HG02885 (cell line): ENCODE measurements at regions not wholly inside any gene's neighbourhood (a gene's known extent, or its start where the extent isn't known, plus 50 kb on each side); places are given as distances from the start of the nearest gene placed in this dataset.

ENCODE experiments used
- ATAC-seq: cut with Tn5 transposase; IDR thresholded peaks from one replicate; pipeline ENCODE4 v1.9.1; 2021; ENCODE audit warnings: mild to moderate bottlenecking; ENCODE audit not compliant: unreplicated experiment, poor library complexity

- ATAC-seq, result no peak
Observed at GRCh38 chr2:71940695-71941094, 207.0 kb downstream of the CYP26B1 start.

GRCh38 chr2:71939588-71940535 lies 207.8 kb downstream of the CYP26B1 start:
- no peak for ATAC-seq

DNA sequence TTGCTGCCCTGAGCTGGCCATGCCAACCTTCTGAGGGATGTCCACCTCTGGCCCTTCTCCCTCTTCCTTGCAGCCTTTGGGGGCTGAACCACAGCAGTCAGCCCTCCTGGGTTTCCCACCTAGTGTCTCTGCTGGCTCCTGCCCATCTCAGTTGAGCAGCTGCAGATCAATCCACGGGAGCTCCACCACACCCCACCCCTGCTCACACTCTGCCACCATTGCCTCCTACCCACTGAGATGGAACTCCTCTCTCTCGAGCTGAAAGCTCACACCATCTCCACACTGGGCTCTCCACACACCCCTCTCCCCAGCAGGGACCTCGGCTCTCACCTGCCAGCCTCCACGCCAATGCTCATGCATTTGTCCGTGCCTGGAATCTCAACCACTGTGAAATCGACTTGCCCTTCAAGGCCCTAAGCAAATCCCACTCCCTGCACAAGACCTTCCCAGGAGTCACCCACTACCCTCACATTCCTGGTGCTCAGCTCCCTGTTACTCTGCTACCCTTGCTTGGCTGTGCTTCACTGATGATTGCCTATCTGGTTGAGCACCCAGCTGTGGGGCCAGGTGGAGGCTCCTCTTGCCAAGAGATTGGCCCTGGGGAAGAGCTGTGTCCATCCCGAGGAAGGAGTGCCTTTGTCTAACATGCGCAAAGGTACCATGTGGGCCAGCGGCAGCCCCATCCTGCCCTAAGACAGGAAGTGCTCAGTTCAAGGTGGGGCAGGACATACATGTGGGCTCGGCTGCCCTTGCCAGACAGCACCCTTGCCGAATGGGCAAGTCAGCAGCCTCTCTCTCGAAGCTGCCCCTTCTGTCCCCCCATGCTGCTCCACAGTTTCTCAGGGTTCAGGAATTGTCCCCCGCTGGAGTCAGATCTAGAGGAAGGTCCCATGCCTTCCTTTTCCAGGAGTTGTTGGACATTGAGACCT lies 208.7 kb downstream of the CYP26B1 start:
- ATAC-seq, result no peak

GRCh38 chr2:71938108-71938507 lies 209.6 kb downstream of the CYP26B1 start:
- no peak for ATAC-seq

GRCh38 chr2:71937396-71937795 lies 210.3 kb downstream of the CYP26B1 start:
- ATAC-seq, result no peak

- no peak for ATAC-seq
Observed at GRCh38 chr2:71936076-71937030, 211.3 kb downstream of the CYP26B1 start.

DNA sequence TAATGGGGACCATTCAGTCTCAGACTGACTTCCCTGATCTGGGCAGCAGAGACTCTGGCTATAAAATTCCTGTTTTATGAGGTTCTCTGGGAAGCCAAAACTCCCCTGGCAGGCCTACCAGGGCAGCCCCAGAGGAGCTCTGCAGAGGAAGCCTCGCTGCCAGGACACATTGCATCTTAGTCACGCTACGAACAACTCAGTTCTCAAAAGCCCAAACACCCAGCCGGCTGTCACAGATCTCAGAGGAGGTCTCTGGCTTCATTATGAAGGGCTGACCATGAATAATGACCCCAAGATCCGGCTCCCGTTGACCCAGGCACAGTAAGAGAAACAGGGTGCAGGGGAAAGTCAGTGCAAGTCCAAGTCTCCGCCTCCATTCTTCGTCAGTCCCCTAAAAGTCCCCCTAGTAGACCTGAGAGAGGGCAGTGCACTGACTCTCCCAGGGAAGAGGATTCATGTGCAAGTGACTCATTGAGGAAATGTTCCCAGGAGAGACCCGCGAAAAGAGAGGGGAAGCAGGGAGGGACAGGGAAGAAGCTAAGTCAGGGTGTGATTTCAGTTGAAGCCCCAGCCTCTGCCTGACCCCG lies 212.3 kb downstream of the CYP26B1 start:
- no peak for ATAC-seq

DNA sequence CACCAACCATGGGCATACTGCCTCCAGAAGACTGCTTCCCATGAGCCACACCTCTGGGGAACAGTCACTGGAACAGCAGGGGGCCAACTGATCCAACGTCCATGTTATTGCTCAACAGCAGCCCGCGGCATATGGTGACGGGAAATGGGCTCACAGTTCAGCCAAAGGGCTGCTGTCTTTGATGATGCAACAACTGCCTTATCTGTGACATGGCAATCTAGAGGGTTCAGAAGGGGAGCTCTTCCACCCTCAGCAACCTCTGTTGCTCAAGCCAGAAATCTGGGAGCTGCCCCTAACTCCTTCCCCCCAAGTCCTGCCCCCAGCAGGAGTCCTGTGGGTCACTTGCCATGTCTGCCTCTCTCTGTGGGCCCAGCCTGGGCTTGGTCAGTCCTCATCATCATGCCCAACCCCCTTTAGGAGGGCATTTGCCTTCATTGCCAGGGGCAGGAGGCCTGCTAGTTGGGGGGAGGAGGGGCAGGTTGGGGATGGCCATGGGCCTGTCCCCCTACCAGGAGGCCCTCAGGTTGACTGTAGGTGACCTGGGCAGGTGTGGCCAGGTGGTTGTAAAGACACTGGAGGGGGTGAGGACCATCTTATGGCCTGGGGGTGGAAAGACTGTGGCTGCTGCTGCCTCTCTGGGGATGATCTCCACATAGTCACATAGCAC lies 212.9 kb downstream of the CYP26B1 start:
- no peak for ATAC-seq

DNA sequence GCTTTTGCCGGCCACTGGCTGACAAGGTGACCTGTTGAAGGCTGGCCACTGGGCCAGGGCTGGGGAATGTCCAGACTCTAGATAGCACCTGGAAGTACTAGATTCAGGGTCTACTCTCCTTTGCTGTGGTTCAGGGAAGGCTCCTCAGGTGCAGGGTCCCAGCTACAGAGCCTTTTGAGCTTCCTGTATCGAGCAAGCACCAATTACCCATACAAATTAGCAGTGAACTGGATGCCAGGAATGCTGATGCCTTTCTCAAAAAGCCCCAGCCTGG lies 213.4 kb downstream of the CYP26B1 start:
- ATAC-seq, result no peak

DNA sequence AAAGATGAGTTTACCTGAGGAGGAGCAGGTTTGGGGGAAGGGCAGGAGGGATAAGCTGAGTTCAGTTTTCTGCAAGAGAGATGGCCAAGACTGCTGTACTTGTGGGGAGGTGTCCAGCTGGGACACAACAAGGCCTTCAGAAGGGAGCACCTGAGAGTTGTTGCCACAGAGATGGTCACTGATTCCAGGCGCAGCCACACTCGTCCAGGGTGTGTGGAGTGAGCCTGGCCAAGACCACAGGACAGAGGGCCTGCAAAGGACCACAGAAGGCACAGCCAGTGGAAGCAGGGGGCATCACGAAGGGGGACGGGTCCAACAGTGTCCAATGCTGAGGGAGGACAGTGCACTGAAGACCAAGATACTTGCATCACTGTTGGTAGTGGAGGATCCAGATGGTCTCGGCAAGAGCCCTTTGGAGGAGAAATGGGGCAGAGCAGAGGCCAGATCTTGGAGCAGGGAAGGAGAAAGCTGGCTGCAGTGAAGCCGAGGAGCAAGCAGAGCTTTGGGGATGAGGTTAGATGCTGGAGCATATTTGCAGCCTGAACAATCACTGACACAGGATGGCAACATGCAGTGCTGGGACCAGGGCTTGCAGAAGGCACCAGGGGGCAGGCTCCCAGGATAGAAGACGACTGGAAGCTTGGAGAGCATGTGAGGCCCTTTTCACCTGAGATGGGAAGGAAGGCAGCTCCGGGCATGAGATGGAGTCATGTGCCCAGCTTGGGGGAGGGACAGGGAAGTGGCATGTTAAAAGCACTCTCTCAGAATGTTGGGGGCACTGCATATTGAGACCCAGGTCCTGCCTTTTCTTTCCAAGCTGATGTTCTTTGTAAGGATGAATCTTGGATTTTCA lies 214.0 kb downstream of the CYP26B1 start:
- ATAC-seq, result no peak

- no peak for ATAC-seq
Observed at GRCh38 chr2:71932780-71933466, 214.7 kb downstream of the CYP26B1 start.

DNA sequence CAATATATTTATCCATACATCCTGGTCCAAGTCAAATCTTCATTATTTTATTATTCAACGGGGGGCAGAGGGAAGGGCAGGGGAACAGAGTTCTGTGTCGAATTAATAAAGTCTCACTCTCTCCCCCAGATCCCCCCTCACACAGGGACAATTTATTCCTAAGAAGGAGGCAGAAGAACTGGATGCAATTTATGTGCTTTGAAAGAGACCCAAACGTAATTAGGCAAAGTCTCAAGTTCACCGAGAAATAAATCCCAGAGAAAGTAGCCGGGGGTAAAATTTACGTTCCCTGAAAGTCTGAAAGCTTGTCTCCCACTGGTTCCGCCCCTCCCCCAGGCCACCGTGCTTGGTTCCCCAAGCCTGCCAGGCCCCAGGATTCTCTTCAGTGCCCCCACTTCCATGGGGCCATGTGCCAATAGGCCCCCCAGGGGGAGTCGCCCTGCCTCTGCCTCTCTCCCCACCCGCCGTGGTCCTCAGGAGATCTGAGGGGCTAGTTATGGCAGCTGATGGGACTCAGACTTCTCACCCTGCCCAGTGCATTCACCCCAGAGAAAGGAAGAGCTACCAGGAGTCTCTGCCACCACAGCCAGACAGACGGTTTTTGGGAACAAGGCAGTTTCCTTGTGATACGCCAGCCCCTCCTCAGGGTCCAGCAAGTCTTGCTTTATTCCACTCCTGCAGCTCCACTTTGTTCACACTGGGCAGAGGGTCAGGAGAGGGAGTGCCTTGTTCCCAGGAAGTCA lies 215.5 kb downstream of the CYP26B1 start:
- no peak for ATAC-seq

- ATAC-seq, result no peak
Observed at GRCh38 chr2:71930049-71930681, 217.5 kb downstream of the CYP26B1 start.

- ATAC-seq, result no peak
Observed at GRCh38 chr2:71929482-71929772, 218.2 kb downstream of the CYP26B1 start.

GRCh38 chr2:71928734-71929481 lies 218.8 kb downstream of the CYP26B1 start:
- ATAC-seq, result no peak
